Left lung (tissue), 4 donors: ENCODE measurements at regions not wholly inside any gene's neighbourhood (a gene's known extent, or its start where the extent isn't known, plus 50 kb on each side); places are given as distances from the start of the nearest gene placed in this dataset.
A peak's percentile ranks its signal among the peaks of the same experiment; 100 is the strongest.
"Not testable (repeated sequence)": the region's sequence is repeated elsewhere in the genome, so short reads cannot be mapped to it uniquely, and the experiment has no call there.

Experiments
- ATAC-seq: fragments of 200-7000 bp; cut with Tn5 transposase; one replicate; pipeline ENCODE4 v1.9.1; 2020; ENCODE audit warnings: moderate library complexity
- DNase-seq, 4 donors: peaks; one replicate each; pipeline ENCODE4 v3.0.0-alpha.2; 2013 to 2020
- H3K27ac ChIP-seq, 2 donors: fragments of 200-600 bp; sonication (generic) in 1 of 2; one replicate each; pipeline versions ENCODE4 v1.5.0 to v1.8.0; 2020 to 2021
- H3K27me3 ChIP-seq, 2 donors: fragments of 200-600 bp; sonication (generic) in 1 of 2; one replicate each; pipeline versions ENCODE4 v1.5.0 to v1.8.0; 2020 to 2021
- H3K36me3 ChIP-seq, 2 donors: fragments of 200-600 bp; sonication (generic) in 1 of 2; one replicate each; pipeline versions ENCODE4 v1.5.0 to v1.8.0; 2020 to 2021
- H3K4me1 ChIP-seq, 2 donors: fragments of 200-600 bp; one replicate each; pipeline ENCODE4 v1.8.0; 2021
- H3K4me3 ChIP-seq, 2 donors: fragments of 200-600 bp; sonication (generic) in 1 of 2; one replicate each; pipeline versions ENCODE4 v1.5.0 to v1.8.0; 2020 to 2021; ENCODE audit warnings: mild to moderate bottlenecking in 1 of 2
- H3K9me3 ChIP-seq, 2 donors: fragments of 200-600 bp; sonication (generic) in 1 of 2; one replicate each; pipeline versions ENCODE4 v1.5.0 to v1.8.0; 2020 to 2021
- CTCF ChIP-seq, 2 donors: fragments of 200-600 bp; sonication (generic) in 1 of 2; IDR thresholded peaks; one replicate each; pipeline versions ENCODE4 v1.5.0 to v1.8.0; 2021; ENCODE audit warnings: antibody characterized with exemption in 2 of 2
- intact Hi-C, 2 donors: fragments of 100-400 bp; cut with DNase I; formaldehyde crosslinking; loops; one replicate each; pipeline versions ENCODE4 v1.11.2 to v1.14.2; 2022
- donor health status: DM: no; HTN: yes; CAD: no.
- donor health status: DM: no; HTN: no; CAD: no.

GRCh38 chr13:64078025-64078424 lies 2662.4 kb upstream of the PCDH20 start:
- no peak overlapping the region for H3K4me3 ChIP-seq
- H3K4me1 ChIP-seq: no peaks in the 10 kb centered on the region
- ATAC-seq (no peak), DNase-seq (peak in 1 of 4 donors; percentile 49)
- H3K36me3 ChIP-seq: no peaks in the 10 kb centered on the region
- H3K9me3 ChIP-seq: peaks cover 0 to 29% of the 10 kb centered on the region in 2 donors
- no peak for TF ChIP-seq CTCF (IDR thresholded peaks at IDR 0.05)
- no peaks in the 10 kb centered on the region for H3K27me3 ChIP-seq
- no peak overlapping the region for H3K27ac ChIP-seq
- intact Hi-C loops: no loop called here

DNA sequence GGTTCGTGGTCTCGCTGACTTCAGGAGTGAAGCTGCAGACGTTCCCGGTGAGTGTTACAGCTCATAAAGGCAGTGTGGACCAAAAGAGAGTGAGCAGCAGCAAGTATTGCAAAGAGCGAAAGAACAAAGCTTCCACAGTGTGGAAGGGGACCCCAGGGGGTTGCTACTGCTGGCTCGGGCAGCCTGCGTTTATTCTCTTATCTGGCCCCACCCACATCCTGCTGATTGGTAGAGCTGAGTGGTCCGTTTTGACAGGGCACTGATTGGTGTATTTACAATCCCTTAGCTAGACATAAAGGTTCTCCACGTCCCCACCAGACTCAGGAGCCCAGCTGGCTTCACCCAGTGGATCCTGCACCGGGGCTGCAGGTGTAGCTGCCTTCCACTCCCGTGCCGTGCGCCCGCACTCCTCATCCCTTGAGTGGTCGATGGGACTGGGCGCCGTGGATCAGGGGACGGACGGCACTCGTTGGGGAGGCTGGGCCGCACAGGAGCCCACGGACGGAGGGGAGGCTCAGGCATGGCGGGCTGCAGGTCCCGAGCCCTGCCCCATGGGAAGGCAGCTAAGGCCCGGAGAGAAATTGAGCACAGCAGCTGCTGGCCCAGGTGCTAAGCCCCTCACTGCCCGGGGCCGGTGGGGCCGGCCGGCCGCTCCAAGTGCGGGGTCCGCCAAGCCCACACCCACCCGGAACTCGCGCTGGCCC lies 2661.6 kb upstream of the PCDH20 start:
- H3K4me1 ChIP-seq, H3K4me3 ChIP-seq, H3K36me3 ChIP-seq, intact Hi-C loops, H3K27ac ChIP-seq, ATAC-seq, H3K27me3 ChIP-seq: not testable (repeated sequence)
- peak in 1 of 4 donors; percentile 53 for DNase-seq
- H3K9me3 ChIP-seq: peaks cover 0 to 29% of the 10 kb centered on the region in 2 donors

GRCh38 chr13:64075543-64076271 lies 2660.1 kb upstream of the PCDH20 start:
- intact Hi-C loops: no loop called here
- Histone ChIP-seq H3K27ac (no peak overlapping the region), H3K27me3 (no peaks in the 10 kb centered on the region), H3K9me3 (peaks cover 0 to 29% of the 10 kb centered on the region in 2 donors), H3K4me1 (no peaks in the 10 kb centered on the region), H3K4me3 (no peak overlapping the region), H3K36me3 (no peaks in the 10 kb centered on the region)
- DNase-seq (no peak), ATAC-seq (no peak)
- TF ChIP-seq CTCF (IDR thresholded peaks at IDR 0.05): no peak

- DNase-seq (no peak), ATAC-seq (no peak)
- TF ChIP-seq CTCF (IDR thresholded peaks at IDR 0.05): no peak
- Histone ChIP-seq H3K9me3 (peaks cover 0 to 29% of the 10 kb centered on the region in 2 donors), H3K27ac (no peak overlapping the region), H3K27me3 (no peaks in the 10 kb centered on the region), H3K4me1 (no peaks in the 10 kb centered on the region), H3K36me3 (no peaks in the 10 kb centered on the region), H3K4me3 (no peak overlapping the region)
- intact Hi-C loops: no loop called here
Observed at GRCh38 chr13:64074971-64075474, 2659.4 kb upstream of the PCDH20 start.

DNA sequence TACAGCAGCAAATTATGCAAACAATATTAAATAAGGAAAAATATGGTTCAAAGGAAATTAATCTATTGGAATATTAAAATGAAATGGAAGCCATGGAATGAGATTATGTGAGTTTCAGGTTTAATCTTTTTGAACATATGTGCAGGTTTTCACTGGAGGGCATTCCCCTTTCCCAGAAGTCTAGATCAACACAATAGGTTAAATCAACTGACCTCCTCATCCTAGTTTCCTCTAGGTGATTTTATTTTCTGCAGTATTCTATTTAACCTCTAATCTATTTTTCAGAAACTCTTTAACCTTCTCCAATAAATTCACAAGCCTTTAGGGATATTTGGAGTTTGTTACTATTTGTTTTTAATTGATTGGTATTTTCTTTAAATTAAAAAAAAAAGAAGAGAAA lies 2657.6 kb upstream of the PCDH20 start:
- H3K4me3 ChIP-seq: no peak overlapping the region
- no peak for DNase-seq
- peaks cover 0 to 22% of the 10 kb centered on the region in 2 donors for H3K9me3 ChIP-seq
- no peak for ATAC-seq
- no peaks in the 10 kb centered on the region for H3K36me3 ChIP-seq
- intact Hi-C loops: no loop called here
- no peak overlapping the region for H3K27ac ChIP-seq
- no peak for TF ChIP-seq CTCF (IDR thresholded peaks at IDR 0.05)
- no peaks in the 10 kb centered on the region for H3K4me1 ChIP-seq
- no peaks in the 10 kb centered on the region for H3K27me3 ChIP-seq
